SK-N-SH (cell line): ENCODE measurements at regions not wholly inside any gene's neighbourhood (a gene's known extent, or its start where the extent isn't known, plus 50 kb on each side); places are given as distances from the start of the nearest gene placed in this dataset.

ENCODE experiments used
- CTCF ChIA-PET: fragments of 300-600, 350-600 bp; formaldehyde crosslinking; extraction: SDS; loops from one replicate; lab custom pipeline; 2021; lab: Yijun Ruan, JAX
- POLR2A ChIA-PET: fragments of 350-600 bp; sonication (Branson Sonifier 250); formaldehyde crosslinking; extraction: SDS; loops from one replicate; lab custom pipeline; 2020; ENCODE audit warnings: antibody characterized with exemption, inconsistent platforms; lab: Yijun Ruan, JAX
- DNase-seq: peaks from one replicate; pipeline ENCODE4 v3.0.0; 2012
- H2AFZ ChIP-seq: fragments of 200-600 bp; sonication (generic); 2 replicates; pipeline ENCODE4 v1.8.1; 2016; ENCODE audit warnings: antibody characterized with exemption, mild to moderate bottlenecking, low read depth
- H3F3A ChIP-seq: fragments of 200-600 bp; sonication (generic); replicated peaks from 2 replicates; pipeline ENCODE3; 2016; ENCODE audit warnings: antibody characterized with exemption, mild to moderate bottlenecking; ENCODE audit not compliant: insufficient read depth
- H3K27ac ChIP-seq, 2 experiments: fragments of 200-500 bp in 1 of 2; fragments of 200-600 bp in 1 of 2; sonication (Bioruptor generic) in 1 of 2; sonication (generic), shearing (Covaris generic) in 1 of 2; 2 replicates each; pipeline versions ENCODE4 v1.5.1 to v1.6.1; 2014 to 2016; ENCODE audit warnings: low read depth in 2 of 2, inconsistent platforms in 1 of 2, low read length in 1 of 2, mild to moderate bottlenecking in 1 of 2, mixed read lengths in 1 of 2
- H3K27me3 ChIP-seq: fragments of 200-600 bp; sonication (generic), shearing (Covaris generic); 2 replicates; pipeline ENCODE4 v1.6.1; 2016; ENCODE audit warnings: mixed run types; ENCODE audit not compliant: insufficient read depth
- H3K36me3 ChIP-seq, 2 experiments: fragments of 200-500 bp in 1 of 2; fragments of 200-600 bp in 1 of 2; sonication (Bioruptor generic) in 1 of 2; sonication (generic) in 1 of 2; replicated peaks in 1 of 2; 2 replicates each; pipeline versions ENCODE3 to v1.5.1; 2014 to 2016; ENCODE audit warnings: low read length in 1 of 2, mild to moderate bottlenecking in 1 of 2; ENCODE audit not compliant: insufficient read depth in 2 of 2, control insufficient read depth in 1 of 2
- H3K4me1 ChIP-seq, 2 experiments: fragments of 200-500 bp in 1 of 2; fragments of 200-600 bp in 1 of 2; sonication (Bioruptor generic) in 1 of 2; sonication (generic), shearing (Covaris generic) in 1 of 2; 2 replicates each; pipeline versions ENCODE4 v1.5.1 to v1.6.1; 2014 to 2016; ENCODE audit warnings: low read depth in 1 of 2, low read length in 1 of 2, mixed run types in 1 of 2; ENCODE audit not compliant: insufficient read depth in 2 of 2, control insufficient read depth in 1 of 2
- H3K4me2 ChIP-seq: fragments of 200-600 bp; sonication (generic), shearing (Covaris generic); 2 replicates; pipeline ENCODE4 v1.6.1; 2017; ENCODE audit warnings: mixed run types
- H3K4me3 ChIP-seq, 2 experiments: fragments of 200-500 bp in 1 of 2; fragments of 200-600 bp in 1 of 2; sonication (Bioruptor generic) in 1 of 2; sonication (generic), shearing (Covaris generic) in 1 of 2; 2 replicates each; pipeline versions ENCODE4 v1.5.1 to v1.8.1; 2014 to 2016; ENCODE audit warnings: low read depth in 2 of 2, inconsistent platforms in 1 of 2, low read length in 1 of 2, mild to moderate bottlenecking in 1 of 2, mixed read lengths in 1 of 2, moderate library complexity in 1 of 2
- H3K79me2 ChIP-seq: fragments of 200-600 bp; sonication (generic); 2 replicates; pipeline ENCODE4 v1.8.1; 2017; ENCODE audit warnings: mild to moderate bottlenecking; ENCODE audit not compliant: insufficient read depth
- H3K9ac ChIP-seq: fragments of 200-600 bp; sonication (generic); 2 replicates; pipeline ENCODE4 v1.6.1; 2017; ENCODE audit warnings: mixed run types
- H3K9me2 ChIP-seq: fragments of 200-600 bp; sonication (generic); 2 replicates; pipeline ENCODE4 v1.6.1; 2017; ENCODE audit warnings: mixed run types
- H3K9me3 ChIP-seq: fragments of 200-600 bp; sonication (generic); 2 replicates; pipeline ENCODE4 v1.6.1; 2017; ENCODE audit warnings: mixed run types, mild to moderate bottlenecking, moderate library complexity
- H4K20me1 ChIP-seq: fragments of 200-600 bp; sonication (generic); 2 replicates; pipeline ENCODE4 v1.6.1; 2017; ENCODE audit warnings: mild to moderate bottlenecking, mixed run types; ENCODE audit not compliant: insufficient read depth
- CTCF ChIP-seq: fragments of 200-600 bp; sonication (generic); IDR thresholded peaks from 2 replicates; pipeline ENCODE4 v1.6.1; 2017; ENCODE audit warnings: antibody characterized with exemption, mild to moderate bottlenecking, moderate library complexity
- ELF1 ChIP-seq: IDR thresholded peaks from 2 replicates; pipeline ENCODE4 v1.4.0; 2012
- FOXJ3 ChIP-seq: sonication (generic); formaldehyde crosslinking; IDR thresholded peaks from 2 replicates; pipeline ENCODE4 v1.5.1; 2020; ENCODE audit warnings: mild to moderate bottlenecking, missing genetic modification reagents
- FOXM1 ChIP-seq: IDR thresholded peaks from 2 replicates; pipeline ENCODE4 v1.4.0; 2012; ENCODE audit warnings: low read depth, mild to moderate bottlenecking
- GABPA ChIP-seq: IDR thresholded peaks from 2 replicates; pipeline ENCODE4 v1.4.0; 2012; ENCODE audit warnings: low read depth, mild to moderate bottlenecking
- IRF3 ChIP-seq: fragments of 150-350 bp; IDR thresholded peaks from 2 replicates; pipeline ENCODE4 v1.6.1; 2016; ENCODE audit warnings: mild to moderate bottlenecking, low read depth, low read length
- MAX ChIP-seq: IDR thresholded peaks from 2 replicates; pipeline ENCODE4 v1.4.0; 2012; ENCODE audit warnings: low read depth
- MEF2A ChIP-seq: IDR thresholded peaks from 2 replicates; pipeline ENCODE4 v1.4.0; 2012; ENCODE audit warnings: low read depth, borderline replicate concordance
- RXRA ChIP-seq: IDR thresholded peaks from 2 replicates; pipeline ENCODE4 v1.4.0; 2012; ENCODE audit warnings: low read depth, mild to moderate bottlenecking, borderline replicate concordance
- SMC3 ChIP-seq: IDR thresholded peaks from 2 replicates; pipeline ENCODE4 v1.6.1; 2012; ENCODE audit warnings: low read depth, low read length, improper control_type of control experiment
- ZBTB33 ChIP-seq: IDR thresholded peaks from 2 replicates; pipeline ENCODE4 v1.4.0; 2012; ENCODE audit warnings: low read depth, borderline replicate concordance
- WGBS: methylation state at CpG from one replicate; pipeline ENCODE4 v1.1.6; 2017; ENCODE audit warnings: low lambda C conversion rate; 5-methylcytosine and 5-hydroxymethylcytosine counted together

GRCh38 chrX:94936722-94937121 is 1262.7 kb downstream of the FAM133A start (continued):
- no peak for TF ChIP-seq MEF2A
- no peak for TF ChIP-seq FOXJ3 (CRISPR knock-in tag)
- no peak for TF ChIP-seq IRF3

GRCh38 chrX:94937491-94937890 is 1263.5 kb downstream of the FAM133A start:
- H3K27ac ChIP-seq: no peak overlapping the region
- DNase-seq: no peak
- TF ChIP-seq MAX: no peak
- no peak for TF ChIP-seq CTCF
- TF ChIP-seq RXRA: no peak
- no peak for TF ChIP-seq ELF1
- no peak for TF ChIP-seq SMC3
- TF ChIP-seq IRF3: no peak
- no peak for TF ChIP-seq ZBTB33
- TF ChIP-seq FOXM1: no peak
- TF ChIP-seq GABPA: no peak
- TF ChIP-seq, all 33 proteins: peak for 0
- Histone ChIP-seq H3K4me3 (no peak overlapping the region), H3K36me3 (no peaks in the 10 kb centered on the region), H3K9me3 (no peaks in the 10 kb centered on the region; the same call in 1 of the 2 replicates), H3F3A (no peaks in the 10 kb centered on the region), H3K79me2 (no peaks in the 10 kb centered on the region), H4K20me1 (no peaks in the 10 kb centered on the region), H3K9ac (no peak overlapping the region), H2AFZ (no peak overlapping the region), H3K9me2 (no peaks in the 10 kb centered on the region), H3K4me1 (no peaks in the 10 kb centered on the region), H3K4me2 (no peak overlapping the region), H3K27me3 (no peaks in the 10 kb centered on the region)
- ChIA-PET POLR2A (no interaction called here), CTCF (interaction anchor here (0.8 kb wide), 1 partner anchor 12 kb away, joined by 3 read pairs; no protein-coding TSS in a partner anchor)
- WGBS: 6% methylated on average over 2 of the region's 2 CpGs
